ENCODE measurements at regions not wholly inside any gene's neighbourhood (a gene's known extent, or its start where the extent isn't known, plus 50 kb on each side); places are given as distances from the start of the nearest gene placed in this dataset.
"Not testable (repeated sequence)": the region's sequence is repeated elsewhere in the genome, so short reads cannot be mapped to it uniquely, and the experiment has no call there.

- TF ChIP-seq FOXP2 (optimal IDR thresholded peaks at IDR 0.05; ENCODE audit: control extremely low read depth, extremely low read length, insufficient read depth), result no peak
- TF ChIP-seq POLR2AphosphoS5 (IDR thresholded peaks at IDR 0.05; ENCODE audit: borderline replicate concordance, low read depth, low read length), result no peak
- TF ChIP-seq EZH2 (IDR thresholded peaks at IDR 0.05), result no peak
- no peaks in the 10 kb centered on the region for H3K9me3 ChIP-seq (ENCODE audit: low read depth, low read length)
- H3K27ac ChIP-seq, result no peak overlapping the region
- no peaks in the 10 kb centered on the region for H3K36me3 ChIP-seq (ENCODE audit: insufficient read depth, low read length)
- H3K4me3 ChIP-seq, result no peak overlapping the region
- DNase-seq (ENCODE audit: low read depth, low spot score), result no peak
- no peak overlapping the region for H3K9ac ChIP-seq (ENCODE audit: insufficient read length)
These were observed 386.2 kb downstream of the PTH2R start for GRCh38 chr2:208792766-208793165.

GRCh38 chr2:208793434-208793833, 386.8 kb downstream of the PTH2R start:
- H3K9me3 ChIP-seq (ENCODE audit: low read depth, low read length), result no peaks in the 10 kb centered on the region
- DNase-seq (ENCODE audit: low read depth, low spot score), result no peak
- TF ChIP-seq FOXP2 (optimal IDR thresholded peaks at IDR 0.05; ENCODE audit: control extremely low read depth, extremely low read length, insufficient read depth), result no peak
- TF ChIP-seq EZH2 (IDR thresholded peaks at IDR 0.05), result no peak
- TF ChIP-seq POLR2AphosphoS5 (IDR thresholded peaks at IDR 0.05; ENCODE audit: borderline replicate concordance, low read depth, low read length), result no peak
- H3K4me3 ChIP-seq, result no peak overlapping the region
- H3K27ac ChIP-seq, result no peak overlapping the region
- no peaks in the 10 kb centered on the region for H3K36me3 ChIP-seq (ENCODE audit: insufficient read depth, low read length)
- no peak overlapping the region for H3K9ac ChIP-seq (ENCODE audit: insufficient read length)

GRCh38 chr2:208794288-208794975, 387.8 kb downstream of the PTH2R start:
- no peak for DNase-seq (ENCODE audit: low read depth, low spot score)
- Histone ChIP-seq H3K9ac (ENCODE audit: insufficient read length) (no peak overlapping the region), H3K9me3 (ENCODE audit: low read depth, low read length) (no peaks in the 10 kb centered on the region), H3K4me3 (no peak overlapping the region), H3K36me3 (ENCODE audit: insufficient read depth, low read length) (no peaks in the 10 kb centered on the region), H3K27ac (no peak overlapping the region)
- TF ChIP-seq POLR2AphosphoS5 (IDR thresholded peaks at IDR 0.05; ENCODE audit: borderline replicate concordance, low read depth, low read length) (no peak), EZH2 (IDR thresholded peaks at IDR 0.05) (no peak), FOXP2 (optimal IDR thresholded peaks at IDR 0.05; ENCODE audit: control extremely low read depth, extremely low read length, insufficient read depth) (no peak)

- Histone ChIP-seq H3K36me3 (ENCODE audit: insufficient read depth, low read length) (no peaks in the 10 kb centered on the region), H3K9ac (ENCODE audit: insufficient read length) (no peak overlapping the region), H3K27ac (no peak overlapping the region), H3K9me3 (ENCODE audit: low read depth, low read length) (no peaks in the 10 kb centered on the region), H3K4me3 (no peak overlapping the region)
- DNase-seq (ENCODE audit: low read depth, low spot score), result no peak
- TF ChIP-seq FOXP2 (optimal IDR thresholded peaks at IDR 0.05; ENCODE audit: control extremely low read depth, extremely low read length, insufficient read depth) (no peak), POLR2AphosphoS5 (IDR thresholded peaks at IDR 0.05; ENCODE audit: borderline replicate concordance, low read depth, low read length) (no peak), EZH2 (IDR thresholded peaks at IDR 0.05) (no peak)
These were observed 392.1 kb downstream of the PTH2R start for GRCh38 chr2:208798698-208799097.

- no peak overlapping the region for H3K27ac ChIP-seq
- no peak overlapping the region for H3K9ac ChIP-seq (ENCODE audit: insufficient read length)
- no peak for TF ChIP-seq POLR2AphosphoS5 (IDR thresholded peaks at IDR 0.05; ENCODE audit: borderline replicate concordance, low read depth, low read length)
- TF ChIP-seq EZH2 (IDR thresholded peaks at IDR 0.05), result no peak
- no peak for TF ChIP-seq FOXP2 (optimal IDR thresholded peaks at IDR 0.05; ENCODE audit: control extremely low read depth, extremely low read length, insufficient read depth)
- H3K36me3 ChIP-seq (ENCODE audit: insufficient read depth, low read length), result no peaks in the 10 kb centered on the region
- no peak for DNase-seq (ENCODE audit: low read depth, low spot score)
- H3K9me3 ChIP-seq (ENCODE audit: low read depth, low read length), result no peaks in the 10 kb centered on the region
- H3K4me3 ChIP-seq, result no peak overlapping the region
These were observed 392.8 kb downstream of the PTH2R start for GRCh38 chr2:208799397-208799796.

- H3K9ac ChIP-seq (ENCODE audit: insufficient read length); DNase-seq (ENCODE audit: low read depth, low spot score); H3K27ac ChIP-seq; H3K36me3 ChIP-seq (ENCODE audit: insufficient read depth, low read length); H3K4me3 ChIP-seq; H3K9me3 ChIP-seq (ENCODE audit: low read depth, low read length): not testable (repeated sequence)
These were observed 394.3 kb downstream of the PTH2R start for GRCh38 chr2:208800887-208801286.

- Histone ChIP-seq H3K9ac (ENCODE audit: insufficient read length) (no peak overlapping the region), H3K36me3 (ENCODE audit: insufficient read depth, low read length) (no peaks in the 10 kb centered on the region), H3K4me3 (no peak overlapping the region), H3K9me3 (ENCODE audit: low read depth, low read length) (no peaks in the 10 kb centered on the region), H3K27ac (no peak overlapping the region)
- no peak for DNase-seq (ENCODE audit: low read depth, low spot score)
- TF ChIP-seq FOXP2 (optimal IDR thresholded peaks at IDR 0.05; ENCODE audit: control extremely low read depth, extremely low read length, insufficient read depth) (no peak), POLR2AphosphoS5 (IDR thresholded peaks at IDR 0.05; ENCODE audit: borderline replicate concordance, low read depth, low read length) (no peak), EZH2 (IDR thresholded peaks at IDR 0.05) (no peak)
These were observed 401.2 kb downstream of the PTH2R start for GRCh38 chr2:208807756-208808155.

GRCh38 chr2:208811885-208812284, 405.3 kb downstream of the PTH2R start:
- DNase-seq (ENCODE audit: low read depth, low spot score); H3K9me3 ChIP-seq (ENCODE audit: low read depth, low read length); H3K9ac ChIP-seq (ENCODE audit: insufficient read length); H3K36me3 ChIP-seq (ENCODE audit: insufficient read depth, low read length); H3K27ac ChIP-seq: not testable (repeated sequence)
- peak overlapping the region; percentile 19; the same call in 1 of the 2 replicates for H3K4me3 ChIP-seq

GRCh38 chr2:208819190-208819589, 412.6 kb downstream of the PTH2R start:
- no peak overlapping the region for H3K9ac ChIP-seq (ENCODE audit: insufficient read length)
- TF ChIP-seq POLR2AphosphoS5 (IDR thresholded peaks at IDR 0.05; ENCODE audit: borderline replicate concordance, low read depth, low read length) (no peak), FOXP2 (optimal IDR thresholded peaks at IDR 0.05; ENCODE audit: control extremely low read depth, extremely low read length, insufficient read depth) (no peak)
- H3K4me3 ChIP-seq, result no peak overlapping the region
- no peaks in the 10 kb centered on the region for H3K9me3 ChIP-seq (ENCODE audit: low read depth, low read length)
- H3K36me3 ChIP-seq (ENCODE audit: insufficient read depth, low read length), result no peaks in the 10 kb centered on the region
- H3K27ac ChIP-seq, result no peak overlapping the region
- no peak for DNase-seq (ENCODE audit: low read depth, low spot score)
